ENCODE measurements at regions not wholly inside any gene's neighbourhood (a gene's known extent, or its start where the extent isn't known, plus 50 kb on each side); places are given as distances from the start of the nearest gene placed in this dataset.

DNA sequence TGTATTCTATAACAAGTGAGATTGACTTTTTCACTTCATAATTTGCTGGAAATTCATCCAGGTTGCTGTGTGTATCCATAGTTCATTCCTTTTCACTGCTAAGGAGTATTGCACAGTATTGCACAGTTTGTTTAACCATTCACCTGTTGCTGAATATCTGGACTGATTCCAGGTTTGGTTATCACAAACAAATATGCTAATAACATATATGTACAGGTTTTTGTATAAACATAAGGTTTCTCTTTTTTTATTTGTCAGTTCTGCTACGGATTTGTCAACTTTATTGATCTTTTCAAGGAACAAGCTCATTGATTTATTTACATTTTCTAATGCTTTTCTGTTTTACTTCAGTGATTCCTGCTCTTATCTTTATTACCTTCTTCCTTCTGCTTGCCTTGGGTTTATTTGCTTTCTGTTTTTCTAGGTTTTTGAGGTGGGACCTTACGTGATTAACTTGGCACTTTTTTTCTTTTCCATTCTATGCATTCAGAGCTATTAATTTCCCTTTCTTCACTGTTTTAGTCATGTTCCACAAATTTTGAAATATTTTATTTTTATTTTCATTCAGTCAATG lies 117.0 kb upstream of the OGFRL1 start:
- Histone ChIP-seq H3K9me3 (ENCODE audit: low read depth, low read length) (no peaks in the 10 kb centered on the region), H3K9ac (ENCODE audit: insufficient read length) (no peak overlapping the region), H3K4me3 (no peak overlapping the region), H3K27ac (no peak overlapping the region), H3K36me3 (ENCODE audit: insufficient read depth, low read length) (no peaks in the 10 kb centered on the region)
- TF ChIP-seq POLR2AphosphoS5 (IDR thresholded peaks at IDR 0.05; ENCODE audit: borderline replicate concordance, low read depth, low read length) (no peak), EZH2 (IDR thresholded peaks at IDR 0.05) (no peak), FOXP2 (optimal IDR thresholded peaks at IDR 0.05; ENCODE audit: control extremely low read depth, extremely low read length, insufficient read depth) (no peak)
- no peak for DNase-seq (ENCODE audit: low read depth, low spot score)

DNA sequence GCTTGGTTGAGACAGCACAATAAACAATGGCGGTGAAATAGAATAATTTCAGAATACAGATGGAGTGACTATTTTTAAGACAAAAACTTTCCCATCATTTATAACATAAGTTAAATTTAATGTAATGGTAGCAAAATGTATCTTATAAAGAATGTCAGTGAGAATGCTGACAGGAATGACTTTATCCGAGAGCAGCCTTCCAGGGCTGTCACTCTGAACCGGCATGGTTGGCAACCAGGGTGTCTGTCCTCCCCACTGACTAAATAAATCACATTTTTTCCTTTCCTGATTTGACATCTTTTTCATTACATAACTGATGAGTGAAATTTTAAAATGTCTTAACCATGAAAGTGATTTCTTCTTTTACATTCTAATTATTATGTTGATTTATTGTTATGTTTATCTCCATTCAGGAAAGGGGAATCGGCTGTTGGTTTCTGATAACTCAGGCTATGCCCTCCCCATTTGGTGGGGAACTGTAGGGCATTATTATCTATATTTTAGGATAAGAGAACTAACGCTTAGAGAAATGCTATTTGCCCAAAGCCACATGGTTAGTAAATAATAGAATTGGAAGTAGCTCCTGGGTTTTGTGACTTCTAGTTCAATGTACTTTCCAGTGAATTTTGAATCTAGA lies 109.2 kb upstream of the OGFRL1 start:
- H3K27ac ChIP-seq: no peak overlapping the region
- no peak for DNase-seq (ENCODE audit: low read depth, low spot score)
- no peak overlapping the region for H3K9ac ChIP-seq (ENCODE audit: insufficient read length)
- H3K36me3 ChIP-seq (ENCODE audit: insufficient read depth, low read length): no peaks in the 10 kb centered on the region
- no peak for TF ChIP-seq FOXP2 (optimal IDR thresholded peaks at IDR 0.05; ENCODE audit: control extremely low read depth, extremely low read length, insufficient read depth)
- no peak for TF ChIP-seq POLR2AphosphoS5 (IDR thresholded peaks at IDR 0.05; ENCODE audit: borderline replicate concordance, low read depth, low read length)
- TF ChIP-seq EZH2 (IDR thresholded peaks at IDR 0.05): no peak
- no peak overlapping the region for H3K4me3 ChIP-seq
- H3K9me3 ChIP-seq (ENCODE audit: low read depth, low read length): no peaks in the 10 kb centered on the region

DNA sequence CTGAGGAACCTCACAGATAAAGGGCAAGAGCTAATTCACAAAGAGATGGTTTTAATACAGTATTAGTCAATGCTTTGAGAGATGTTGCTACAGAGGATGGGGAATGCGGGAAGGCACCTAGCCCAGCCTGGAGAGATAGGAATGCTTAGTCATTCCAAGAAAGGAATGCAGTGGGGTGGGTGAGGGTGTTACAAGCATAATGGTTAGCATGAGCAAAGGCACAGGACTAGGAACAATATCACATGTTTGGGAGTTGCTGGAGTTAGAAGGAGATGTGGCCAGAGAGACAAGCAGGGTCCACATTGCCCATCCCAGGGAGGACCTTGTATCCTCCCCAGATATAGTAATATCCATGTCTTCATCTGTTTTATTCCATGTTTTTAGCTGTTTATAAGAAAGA lies 107.0 kb upstream of the OGFRL1 start:
- no peak for DNase-seq (ENCODE audit: low read depth, low spot score)
- no peak overlapping the region for H3K4me3 ChIP-seq
- H3K27ac ChIP-seq: no peak overlapping the region
- no peaks in the 10 kb centered on the region for H3K36me3 ChIP-seq (ENCODE audit: insufficient read depth, low read length)
- H3K9ac ChIP-seq (ENCODE audit: insufficient read length): no peak overlapping the region
- TF ChIP-seq POLR2AphosphoS5 (IDR thresholded peaks at IDR 0.05; ENCODE audit: borderline replicate concordance, low read depth, low read length) (no peak), EZH2 (IDR thresholded peaks at IDR 0.05) (no peak), FOXP2 (optimal IDR thresholded peaks at IDR 0.05; ENCODE audit: control extremely low read depth, extremely low read length, insufficient read depth) (no peak)
- H3K9me3 ChIP-seq (ENCODE audit: low read depth, low read length): no peaks in the 10 kb centered on the region

DNA sequence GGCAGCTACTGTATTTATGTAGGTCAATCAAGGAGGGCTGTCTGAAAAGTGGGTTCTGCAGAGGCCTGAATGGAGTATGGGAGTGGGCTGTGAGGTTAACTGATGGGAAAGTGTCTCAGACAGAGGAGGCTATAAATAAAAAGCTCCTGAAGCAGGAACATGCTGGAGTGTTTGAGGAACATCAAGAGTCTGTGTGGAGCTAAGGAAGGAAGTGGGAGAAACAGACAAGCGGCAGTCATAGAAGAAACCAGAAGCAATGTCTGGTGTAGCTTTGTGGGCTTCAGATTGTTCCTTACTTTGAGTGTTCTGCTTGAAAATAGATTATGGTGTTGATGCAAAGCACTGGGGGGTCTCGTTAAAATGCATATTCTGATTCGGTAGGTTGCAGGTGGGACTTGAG lies 101.5 kb upstream of the OGFRL1 start:
- DNase-seq (ENCODE audit: low read depth, low spot score): no peak
- no peak overlapping the region for H3K9ac ChIP-seq (ENCODE audit: insufficient read length)
- no peaks in the 10 kb centered on the region for H3K36me3 ChIP-seq (ENCODE audit: insufficient read depth, low read length)
- H3K27ac ChIP-seq: no peak overlapping the region
- no peak overlapping the region for H3K4me3 ChIP-seq
- TF ChIP-seq EZH2 (IDR thresholded peaks at IDR 0.05) (no peak), FOXP2 (optimal IDR thresholded peaks at IDR 0.05; ENCODE audit: control extremely low read depth, extremely low read length, insufficient read depth) (no peak), POLR2AphosphoS5 (IDR thresholded peaks at IDR 0.05; ENCODE audit: borderline replicate concordance, low read depth, low read length) (no peak)
- H3K9me3 ChIP-seq (ENCODE audit: low read depth, low read length): no peaks in the 10 kb centered on the region

DNA sequence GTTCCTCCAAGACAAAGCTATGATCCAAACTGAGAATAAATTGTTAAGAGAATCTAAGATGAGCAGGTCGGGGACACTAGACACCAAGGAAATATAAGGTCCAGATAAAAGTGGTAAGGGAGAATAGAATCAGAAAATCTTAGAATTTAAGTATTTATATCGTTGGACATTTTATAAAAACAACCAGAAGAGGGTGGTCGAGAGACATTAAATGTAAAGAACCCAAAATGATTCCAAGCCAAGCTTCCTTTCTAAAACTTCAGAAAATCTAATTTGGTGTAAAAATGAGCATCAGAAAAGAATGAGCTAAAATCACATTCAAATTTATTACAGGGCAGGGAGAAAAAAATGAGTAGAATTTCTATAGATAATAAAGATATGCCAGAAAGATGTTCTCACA lies 97.8 kb upstream of the OGFRL1 start:
- H3K4me3 ChIP-seq: no peak overlapping the region
- H3K36me3 ChIP-seq (ENCODE audit: insufficient read depth, low read length): no peaks in the 10 kb centered on the region
- H3K9me3 ChIP-seq (ENCODE audit: low read depth, low read length): no peaks in the 10 kb centered on the region
- DNase-seq (ENCODE audit: low read depth, low spot score): no peak
- TF ChIP-seq POLR2AphosphoS5 (IDR thresholded peaks at IDR 0.05; ENCODE audit: borderline replicate concordance, low read depth, low read length) (no peak), EZH2 (IDR thresholded peaks at IDR 0.05) (no peak), FOXP2 (optimal IDR thresholded peaks at IDR 0.05; ENCODE audit: control extremely low read depth, extremely low read length, insufficient read depth) (no peak)
- no peak overlapping the region for H3K9ac ChIP-seq (ENCODE audit: insufficient read length)
- no peak overlapping the region for H3K27ac ChIP-seq

DNA sequence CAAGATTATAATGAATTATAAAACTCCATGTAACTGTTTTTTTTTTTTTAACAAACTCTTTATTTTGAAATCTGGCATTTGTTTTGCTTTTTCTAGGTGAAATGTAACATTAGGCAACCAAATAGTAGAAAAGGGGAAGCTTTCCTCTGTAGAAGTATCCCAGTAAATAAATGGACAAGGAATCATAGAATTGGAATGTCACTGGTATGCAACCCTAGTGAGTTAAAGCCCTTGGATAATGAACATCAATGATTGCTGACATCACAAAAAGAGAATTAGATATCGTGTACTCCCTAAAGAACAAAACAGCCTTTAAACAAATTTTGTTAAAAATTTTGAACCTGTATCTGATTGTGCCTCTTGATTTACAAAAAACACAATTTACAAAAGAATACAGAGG lies 93.9 kb upstream of the OGFRL1 start:
- Histone ChIP-seq H3K27ac (no peak overlapping the region), H3K9me3 (ENCODE audit: low read depth, low read length) (no peaks in the 10 kb centered on the region), H3K4me3 (no peak overlapping the region), H3K36me3 (ENCODE audit: insufficient read depth, low read length) (no peaks in the 10 kb centered on the region), H3K9ac (ENCODE audit: insufficient read length) (no peak overlapping the region)
- no peak for DNase-seq (ENCODE audit: low read depth, low spot score)
- TF ChIP-seq POLR2AphosphoS5 (IDR thresholded peaks at IDR 0.05; ENCODE audit: borderline replicate concordance, low read depth, low read length): no peak

DNA sequence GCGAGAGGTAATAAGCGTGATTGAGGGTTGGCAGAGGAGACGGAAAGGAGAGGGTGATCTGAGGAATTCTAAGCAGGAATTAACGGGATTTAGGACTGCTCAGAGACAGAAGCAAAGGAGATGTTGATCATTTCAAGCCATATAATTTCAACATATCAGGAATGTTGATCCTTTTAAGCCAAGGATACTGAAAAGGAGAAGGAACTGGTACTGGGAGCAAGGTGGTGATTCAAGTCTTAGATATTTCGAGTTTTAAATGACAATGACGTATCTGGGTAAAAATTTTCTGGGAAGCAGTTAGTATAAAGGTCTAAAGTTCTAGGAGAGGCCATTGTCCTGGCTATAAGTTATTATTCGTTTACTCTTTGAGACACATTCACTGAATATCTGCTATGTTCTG lies 91.3 kb upstream of the OGFRL1 start:
- H3K36me3 ChIP-seq (ENCODE audit: insufficient read depth, low read length): no peaks in the 10 kb centered on the region
- no peak overlapping the region for H3K27ac ChIP-seq
- no peaks in the 10 kb centered on the region for H3K9me3 ChIP-seq (ENCODE audit: low read depth, low read length)
- DNase-seq (ENCODE audit: low read depth, low spot score): no peak
- H3K9ac ChIP-seq (ENCODE audit: insufficient read length): no peak overlapping the region
- no peak for TF ChIP-seq POLR2AphosphoS5 (IDR thresholded peaks at IDR 0.05; ENCODE audit: borderline replicate concordance, low read depth, low read length)
- no peak for TF ChIP-seq EZH2 (IDR thresholded peaks at IDR 0.05)
- TF ChIP-seq FOXP2 (optimal IDR thresholded peaks at IDR 0.05; ENCODE audit: control extremely low read depth, extremely low read length, insufficient read depth): no peak
- no peak overlapping the region for H3K4me3 ChIP-seq

DNA sequence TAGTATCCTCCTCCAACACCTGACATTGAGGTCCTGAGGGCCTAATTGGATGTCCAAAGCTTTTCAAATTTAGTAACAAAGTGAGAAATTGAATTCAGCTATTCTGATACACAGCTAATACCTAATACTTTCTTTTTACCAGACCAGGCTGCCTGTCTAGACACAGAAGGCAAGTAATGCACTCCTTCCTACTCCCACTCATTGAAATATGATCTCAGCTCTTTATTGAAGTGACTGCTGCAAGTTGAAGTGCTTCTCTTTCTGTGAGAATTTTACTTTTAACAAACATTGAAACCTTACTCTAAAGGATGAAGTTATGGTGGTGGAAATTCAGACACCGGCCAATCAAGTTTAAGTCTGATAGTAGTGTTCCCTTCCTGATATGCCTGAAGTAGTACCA lies 90.8 kb upstream of the OGFRL1 start:
- Histone ChIP-seq H3K36me3 (ENCODE audit: insufficient read depth, low read length) (no peaks in the 10 kb centered on the region), H3K9me3 (ENCODE audit: low read depth, low read length) (no peaks in the 10 kb centered on the region), H3K27ac (no peak overlapping the region), H3K4me3 (no peak overlapping the region), H3K9ac (ENCODE audit: insufficient read length) (no peak overlapping the region)
- no peak for DNase-seq (ENCODE audit: low read depth, low spot score)
- no peak for TF ChIP-seq FOXP2 (optimal IDR thresholded peaks at IDR 0.05; ENCODE audit: control extremely low read depth, extremely low read length, insufficient read depth)
- no peak for TF ChIP-seq POLR2AphosphoS5 (IDR thresholded peaks at IDR 0.05; ENCODE audit: borderline replicate concordance, low read depth, low read length)
- no peak for TF ChIP-seq EZH2 (IDR thresholded peaks at IDR 0.05)

DNA sequence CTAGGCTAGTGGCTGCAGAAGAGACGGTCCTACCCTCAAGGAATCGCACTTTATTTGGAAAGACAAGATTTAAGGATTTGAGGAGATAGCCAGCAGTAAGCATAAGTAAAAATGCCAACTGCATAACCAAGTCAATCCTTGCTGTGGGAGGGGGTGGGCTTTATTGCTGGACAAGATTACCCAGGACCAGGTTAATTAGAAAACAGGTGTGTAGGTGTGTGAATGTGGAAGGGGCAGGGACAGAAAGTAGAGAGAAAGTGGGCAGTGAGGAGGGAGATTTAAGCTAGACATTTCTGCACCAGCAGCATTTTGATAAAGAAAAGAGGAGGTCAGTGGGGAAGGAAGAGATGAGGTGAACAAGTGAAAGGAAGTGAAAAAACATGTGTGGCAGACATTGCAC lies 89.7 kb upstream of the OGFRL1 start:
- Histone ChIP-seq H3K4me3 (no peak overlapping the region), H3K27ac (no peak overlapping the region), H3K36me3 (ENCODE audit: insufficient read depth, low read length) (no peaks in the 10 kb centered on the region), H3K9me3 (ENCODE audit: low read depth, low read length) (no peaks in the 10 kb centered on the region), H3K9ac (ENCODE audit: insufficient read length) (no peak overlapping the region)
- no peak for DNase-seq (ENCODE audit: low read depth, low spot score)
- TF ChIP-seq FOXP2 (optimal IDR thresholded peaks at IDR 0.05; ENCODE audit: control extremely low read depth, extremely low read length, insufficient read depth) (no peak), POLR2AphosphoS5 (IDR thresholded peaks at IDR 0.05; ENCODE audit: borderline replicate concordance, low read depth, low read length) (no peak), EZH2 (IDR thresholded peaks at IDR 0.05) (no peak)
